ENCODE measurements at regions not wholly inside any gene's neighbourhood (a gene's known extent, or its start where the extent isn't known, plus 50 kb on each side); places are given as distances from the start of the nearest gene placed in this dataset.

DNA sequence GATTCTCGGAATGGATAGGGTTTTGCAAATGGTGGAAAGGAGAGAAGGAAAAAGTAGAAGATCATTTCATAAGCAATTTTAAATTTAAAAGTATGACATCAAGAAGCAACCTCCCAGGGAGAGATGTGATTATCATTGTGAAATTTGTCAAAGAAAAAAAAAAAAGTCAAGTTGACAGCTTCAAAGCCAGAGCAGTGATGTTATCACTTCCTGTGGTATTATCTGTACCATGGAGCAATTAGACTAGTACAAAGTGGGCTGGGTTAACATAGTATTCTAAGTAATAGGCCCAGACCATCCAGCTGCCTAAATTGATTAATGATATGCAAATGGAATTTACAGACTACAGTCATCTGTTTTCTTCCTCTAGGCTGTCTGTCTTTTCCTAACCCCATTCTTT lies 84.0 kb upstream of the NPY start:
- no peak for DNase-seq

DNA sequence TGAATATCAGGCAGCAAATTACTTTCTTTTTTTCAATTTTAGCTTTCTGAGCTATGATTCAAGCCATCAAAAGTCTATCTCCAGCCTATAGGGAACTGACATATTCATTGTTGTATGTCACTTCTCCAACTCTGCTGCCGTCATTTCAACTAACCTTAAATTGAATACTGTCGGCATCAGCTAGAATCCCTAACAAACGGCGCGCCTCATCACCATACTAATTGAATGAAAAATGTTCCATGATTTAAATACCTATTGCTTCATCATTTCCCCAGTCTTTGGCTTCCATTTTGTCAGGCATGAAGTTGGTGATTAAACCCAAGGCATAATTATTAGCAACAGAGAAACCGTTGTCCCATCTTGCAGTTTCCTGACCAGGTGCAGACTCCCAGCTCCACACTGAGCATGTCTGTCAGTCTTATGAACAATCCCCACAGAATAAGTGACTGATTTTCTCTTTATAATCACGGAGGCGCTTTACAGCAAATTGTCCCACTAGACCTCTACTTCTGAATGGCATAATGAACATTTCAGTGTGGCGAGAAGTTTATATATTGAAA lies 83.5 kb upstream of the NPY start:
- DNase-seq, result no peak

DNA sequence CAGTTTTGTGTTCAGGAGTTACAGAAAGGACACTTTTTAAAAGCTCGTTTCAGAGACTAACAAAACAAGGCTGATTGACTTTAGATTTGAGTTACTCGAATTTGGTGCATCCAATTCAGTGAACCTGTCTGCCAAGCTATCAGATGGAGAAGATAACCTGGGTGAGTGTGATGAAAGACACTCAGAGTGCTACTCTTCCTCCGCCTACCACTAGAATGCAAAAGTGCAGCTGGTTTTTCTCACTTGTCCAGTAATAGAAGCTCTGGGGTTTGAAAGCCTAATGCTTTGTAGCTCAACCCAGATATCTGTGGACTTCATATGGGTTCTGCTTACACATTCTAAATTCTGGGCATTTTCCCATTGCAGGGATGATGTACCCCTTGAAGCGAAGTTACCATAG lies 82.8 kb upstream of the NPY start:
- no peak for DNase-seq

GRCh38 chr7:24212073-24212472 lies 71.9 kb upstream of the NPY start:
- DNase-seq, result no peak

- no peak for DNase-seq
Measured at GRCh38 chr7:24213311-24213710, 70.7 kb upstream of the NPY start.

DNA sequence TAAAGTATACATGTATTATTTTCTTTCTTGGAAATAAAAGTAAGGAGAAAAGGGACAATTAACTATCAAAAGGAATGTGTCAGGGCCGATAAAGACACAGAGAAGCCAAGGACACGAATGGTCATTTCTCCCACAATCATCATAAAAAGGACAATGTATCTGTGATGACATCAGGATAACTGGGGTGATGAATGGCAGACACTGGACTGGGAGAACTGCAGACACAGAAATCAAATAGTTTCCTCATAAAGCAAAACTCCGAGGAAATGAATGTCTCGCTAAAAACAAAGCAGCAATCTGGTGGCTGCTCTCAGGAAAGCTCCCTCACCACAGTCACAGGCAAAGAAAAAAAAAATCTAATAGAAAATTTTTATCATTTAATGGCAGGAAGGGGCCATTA lies 69.3 kb upstream of the NPY start:
- peak in 1 of 3 donors; percentile 27 for DNase-seq

- peak in 2 of 3 donors; percentile 36 to 48 for DNase-seq
Measured at GRCh38 chr7:24216576-24217125, 67.3 kb upstream of the NPY start.

- DNase-seq, result no peak
Measured at GRCh38 chr7:24221500-24221899, 62.5 kb upstream of the NPY start.

GRCh38 chr7:24227068-24227467 lies 56.9 kb upstream of the NPY start:
- no peak for DNase-seq

DNA sequence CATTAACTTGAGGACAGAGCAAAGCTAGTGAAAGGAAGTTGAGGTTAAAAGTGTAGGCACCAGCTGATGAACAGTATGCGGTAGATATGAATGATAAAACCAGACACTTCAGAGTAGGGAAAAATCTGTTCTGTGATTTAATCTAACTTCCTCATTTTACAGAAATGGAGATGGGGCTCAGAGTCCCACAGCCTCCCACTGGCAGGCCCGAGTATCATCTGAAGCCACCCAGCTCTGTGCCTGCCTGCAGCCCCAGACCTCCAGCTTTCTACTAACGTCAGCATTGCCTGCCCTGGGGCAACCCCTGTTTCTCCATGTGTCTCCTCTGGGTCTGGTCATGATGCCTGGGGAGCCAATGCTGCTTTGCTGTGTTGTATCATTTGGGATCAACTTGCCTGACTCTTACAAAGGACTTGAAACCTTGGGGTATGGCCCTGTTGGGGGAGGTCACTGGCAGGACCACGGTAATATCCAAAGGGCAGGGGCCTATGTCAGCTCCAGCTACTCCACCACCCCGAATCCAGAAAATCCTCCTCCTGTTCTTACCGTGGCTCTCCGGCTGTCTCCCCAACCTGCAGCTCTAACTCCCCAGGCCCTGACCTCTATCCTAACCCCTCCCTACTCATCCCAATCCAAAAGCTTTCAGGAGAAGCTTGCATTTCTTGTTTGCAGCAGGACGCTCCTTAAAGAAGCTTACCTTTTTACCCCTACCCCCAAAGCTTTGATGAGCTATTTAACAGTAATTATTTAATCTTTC lies 56.2 kb upstream of the NPY start:
- DNase-seq, result no peak

GRCh38 chr7:24229481-24230226 lies 54.3 kb upstream of the NPY start:
- DNase-seq, result no peak

DNA sequence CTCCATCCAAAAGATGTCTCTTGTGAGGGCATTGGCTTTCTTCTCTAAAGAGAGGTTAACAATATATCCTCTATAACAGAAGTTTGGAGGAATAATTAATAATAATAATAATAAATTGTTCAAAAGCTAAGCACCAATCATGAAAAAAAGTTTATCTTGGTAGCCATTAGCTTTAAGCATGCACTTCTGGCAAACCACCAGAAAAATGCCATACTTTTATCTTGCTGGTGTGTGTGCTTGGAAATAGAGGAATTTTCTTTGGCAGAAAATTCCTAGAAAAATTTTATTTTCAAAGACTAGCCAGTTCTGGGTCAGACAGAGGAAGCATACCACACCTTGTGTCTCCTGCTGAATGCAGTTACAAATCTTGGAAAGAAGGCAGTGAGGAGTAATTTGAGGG lies 52.5 kb upstream of the NPY start:
- DNase-seq, result no peak

DNA sequence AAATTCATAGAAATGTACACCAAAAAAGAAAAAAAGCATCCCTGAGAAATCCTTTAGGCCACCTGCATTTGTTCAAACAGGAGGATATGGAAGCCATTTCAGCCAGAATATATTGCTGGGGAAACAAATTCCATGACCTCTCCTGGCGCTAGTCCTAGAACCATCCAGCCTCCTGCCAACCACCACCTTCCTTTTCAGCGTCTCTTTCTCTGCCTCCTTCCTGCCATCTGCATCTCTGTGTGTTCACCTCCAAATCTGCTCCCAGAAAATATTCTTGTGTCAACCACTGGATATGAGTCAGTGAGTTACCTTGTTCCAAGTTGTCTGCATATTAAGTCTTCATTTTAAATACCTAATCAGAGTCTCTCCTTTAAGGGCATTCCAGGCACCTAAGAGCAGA lies 50.6 kb upstream of the NPY start:
- no peak for DNase-seq
